GM18517 (cell line): ENCODE measurements at regions not wholly inside any gene's neighbourhood (a gene's known extent, or its start where the extent isn't known, plus 50 kb on each side); places are given as distances from the start of the nearest gene placed in this dataset.
"Not testable (repeated sequence)": the region's sequence is repeated elsewhere in the genome, so short reads cannot be mapped to it uniquely, and the experiment has no call there.

Experiments
- ATAC-seq: cut with Tn5 transposase; IDR thresholded peaks from one replicate; pipeline ENCODE4 v1.9.1; 2021; ENCODE audit warnings: mild to moderate bottlenecking, moderate library complexity; ENCODE audit not compliant: unreplicated experiment

DNA sequence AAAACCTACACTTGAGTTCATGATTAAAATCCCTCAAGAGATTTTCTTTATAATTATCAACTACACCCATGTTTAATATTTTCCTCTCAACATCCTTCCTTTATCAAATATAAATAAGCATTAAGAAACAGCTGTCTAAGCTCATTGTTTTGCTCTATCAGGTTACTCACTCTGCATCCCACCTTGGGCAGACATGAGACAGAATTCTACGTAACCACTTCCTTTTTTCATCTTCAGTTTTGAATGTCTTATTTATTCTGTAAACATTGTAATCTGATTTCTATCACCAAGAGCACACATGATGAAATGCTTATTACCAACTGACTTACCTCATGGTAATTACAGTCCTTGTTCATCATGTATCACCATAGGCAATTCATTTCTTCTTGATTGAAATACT, 1256.6 kb upstream of the ATXN8OS start:
- ATAC-seq = no peak

DNA sequence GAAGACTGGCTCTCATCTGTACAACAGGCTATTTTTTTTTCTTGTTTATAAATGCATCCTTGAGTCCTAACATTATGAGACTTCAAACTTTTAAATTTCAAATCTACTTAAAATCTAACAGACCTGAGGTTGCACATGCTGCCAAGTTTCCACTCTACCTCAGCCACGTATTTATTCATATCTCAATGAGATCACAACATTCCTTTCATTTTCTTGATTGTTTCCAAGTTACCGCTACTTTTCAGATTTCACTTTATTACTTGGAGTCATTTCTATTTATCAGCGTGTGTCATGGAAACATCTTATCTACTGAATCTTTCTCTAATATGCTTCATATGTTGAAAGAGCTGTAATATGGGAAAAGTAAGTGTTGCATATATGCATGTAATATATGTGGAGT, 1257.5 kb upstream of the ATXN8OS start:
- no peak for ATAC-seq

DNA sequence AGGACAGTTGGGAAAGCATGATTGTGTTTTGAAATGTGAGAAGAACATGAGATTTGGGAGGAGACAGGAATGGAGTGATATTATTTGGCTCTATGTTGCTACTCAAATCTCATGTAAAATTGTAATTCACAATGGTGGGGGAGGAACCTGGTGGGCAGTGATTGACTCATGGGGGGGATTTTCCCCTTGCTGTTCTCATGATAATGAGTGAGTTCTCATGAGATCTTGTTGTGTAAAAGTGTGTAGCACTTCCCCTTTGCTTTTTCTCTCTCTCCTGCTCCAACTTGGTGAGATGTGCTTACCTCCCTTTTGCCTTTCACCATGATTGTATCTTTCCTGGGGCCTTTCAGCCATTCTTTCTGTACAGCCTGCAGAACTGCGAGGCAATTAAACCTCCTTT, 1261.0 kb upstream of the ATXN8OS start:
- ATAC-seq = no peak

DNA sequence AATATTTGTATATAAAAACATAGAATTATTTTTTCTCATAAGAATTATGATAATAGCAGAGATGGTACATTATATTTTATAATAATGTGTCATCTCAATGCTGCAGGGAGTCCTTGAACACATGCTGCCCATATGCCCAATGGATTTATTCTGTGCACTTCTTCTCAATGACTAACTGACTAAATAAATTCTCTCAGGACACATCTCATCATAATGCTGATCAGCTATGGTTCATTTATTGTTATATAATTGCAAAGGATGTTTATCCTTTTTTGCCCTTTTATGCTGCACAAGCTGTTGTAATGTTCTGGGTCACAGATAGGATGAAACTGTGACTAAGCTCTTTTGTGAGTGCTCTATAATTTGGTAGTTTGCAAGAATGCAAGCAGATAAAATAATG, 1273.3 kb upstream of the ATXN8OS start:
- no peak for ATAC-seq

DNA sequence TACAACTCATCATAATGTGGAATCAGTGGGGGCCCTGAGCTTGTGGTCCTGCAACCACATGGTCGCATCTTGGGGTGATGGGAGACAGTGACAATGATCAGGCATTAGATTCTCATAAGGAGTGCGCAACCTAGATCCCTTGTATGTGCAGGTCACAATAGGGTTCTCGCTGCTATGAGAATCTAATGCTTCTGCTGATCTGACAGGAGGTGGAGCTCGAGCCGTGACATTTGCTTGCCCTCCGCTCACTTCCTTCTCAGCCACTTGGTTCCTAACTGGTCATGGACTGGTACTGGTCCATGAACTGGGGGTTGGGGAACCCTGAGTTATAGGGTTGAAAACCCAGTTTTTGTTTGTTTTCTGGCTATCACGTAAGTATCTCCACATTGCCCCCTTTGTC, 1290.9 kb upstream of the ATXN8OS start:
- ATAC-seq = no peak

DNA sequence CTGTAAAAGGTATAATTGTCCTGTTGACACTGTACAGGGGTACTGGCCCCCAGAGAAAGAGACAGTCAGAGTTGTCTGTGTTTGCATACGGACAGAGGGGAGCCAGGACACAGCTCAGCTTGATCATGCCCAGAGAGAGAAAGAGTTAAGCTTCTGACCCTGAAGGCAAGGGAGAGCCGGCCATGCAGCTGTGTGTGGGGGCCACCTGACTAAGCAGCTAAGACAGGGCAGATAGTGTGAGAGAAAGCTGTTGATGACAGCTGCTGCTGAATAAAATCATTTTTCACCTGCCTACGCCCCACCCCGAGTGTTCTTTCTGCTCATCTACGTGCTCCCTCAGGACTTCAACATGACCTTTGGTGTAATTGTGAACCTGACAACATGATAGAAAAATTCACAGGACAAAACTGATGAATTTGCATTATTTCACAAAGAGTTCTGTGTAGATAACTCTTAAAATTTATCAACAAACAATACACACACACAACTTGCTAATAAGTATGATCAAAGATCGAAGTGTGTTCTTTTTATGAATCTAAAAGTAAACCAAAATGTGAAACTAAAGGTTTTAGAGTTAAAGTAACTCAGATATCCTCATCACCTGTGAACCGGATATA, 1294.3 kb upstream of the ATXN8OS start:
- no peak for ATAC-seq

DNA sequence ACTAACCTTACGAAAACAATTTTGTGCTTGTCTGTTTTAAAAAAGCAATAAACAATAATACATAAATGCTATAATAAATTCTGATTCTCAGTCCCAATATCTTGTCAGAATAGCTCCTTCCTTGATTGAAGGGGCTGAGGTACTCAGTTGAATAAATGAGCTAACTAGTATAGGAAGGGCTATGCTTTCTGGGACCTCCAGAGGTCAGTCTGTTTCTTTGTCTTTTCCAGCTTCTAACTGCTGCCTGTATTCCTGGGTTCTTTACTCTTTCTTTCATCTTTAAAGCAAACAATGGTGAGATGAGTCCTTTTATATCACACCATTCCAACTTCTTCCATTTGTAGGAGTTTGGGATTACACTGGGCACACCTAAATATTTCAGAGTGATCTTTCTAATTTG, 1297.0 kb upstream of the ATXN8OS start:
- ATAC-seq = no peak

DNA sequence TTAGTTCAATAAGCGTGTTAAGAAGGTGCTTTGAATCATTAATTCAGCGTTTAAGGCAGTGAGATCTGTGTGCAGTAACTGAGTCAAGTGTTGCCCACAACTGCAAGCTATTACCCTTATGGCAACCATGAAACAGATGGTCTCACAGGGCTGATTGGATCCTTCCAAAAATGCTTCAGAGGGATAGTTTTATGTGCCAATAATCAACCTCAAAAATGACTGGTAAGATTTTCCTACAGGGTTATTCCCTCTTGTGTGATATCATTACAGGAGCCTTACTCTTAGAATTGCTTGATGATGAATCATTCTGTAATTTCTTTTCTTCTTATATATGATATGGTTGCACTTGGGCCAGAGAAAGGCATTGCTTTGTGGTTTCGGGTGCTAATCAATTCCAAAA, 1299.2 kb upstream of the ATXN8OS start:
- no peak for ATAC-seq

DNA sequence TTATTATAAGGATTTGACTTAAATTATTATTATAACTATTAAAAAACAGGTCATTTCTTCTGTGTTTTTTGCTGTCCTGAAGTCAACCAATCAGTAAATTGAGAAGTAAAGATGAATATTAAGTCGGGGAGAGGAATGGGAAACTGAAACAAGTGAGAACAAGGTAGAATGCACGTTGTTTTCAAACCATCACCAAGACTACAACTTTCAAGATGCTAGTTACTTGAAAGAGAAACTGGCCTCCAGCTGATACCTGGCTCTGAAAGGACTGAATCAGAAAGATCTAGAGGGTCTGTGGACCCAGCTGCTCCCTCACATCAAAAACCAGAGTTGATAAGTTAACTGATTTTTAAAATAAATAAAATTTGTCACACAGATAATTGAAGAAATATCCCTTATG, 1301.5 kb upstream of the ATXN8OS start:
- ATAC-seq = no peak

DNA sequence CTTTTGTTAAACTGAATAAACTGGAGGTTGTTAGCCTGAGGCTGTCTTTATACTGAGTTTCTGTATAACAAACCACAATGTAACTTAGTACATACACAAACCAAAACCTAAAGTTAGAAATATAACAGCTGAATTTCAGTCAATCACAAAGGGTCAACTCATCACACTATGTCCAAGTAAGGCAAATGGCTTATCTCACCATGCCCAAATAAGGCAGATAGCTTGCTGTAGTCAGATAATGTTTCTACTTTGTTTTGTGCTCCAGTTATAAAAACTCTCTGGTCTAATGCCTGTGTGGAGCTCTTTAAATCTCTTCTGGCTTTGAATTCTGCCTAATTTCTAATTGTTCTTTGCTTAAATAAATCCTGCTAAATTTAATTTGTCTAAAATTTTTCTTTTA, 1323.4 kb upstream of the ATXN8OS start:
- ATAC-seq = no peak

DNA sequence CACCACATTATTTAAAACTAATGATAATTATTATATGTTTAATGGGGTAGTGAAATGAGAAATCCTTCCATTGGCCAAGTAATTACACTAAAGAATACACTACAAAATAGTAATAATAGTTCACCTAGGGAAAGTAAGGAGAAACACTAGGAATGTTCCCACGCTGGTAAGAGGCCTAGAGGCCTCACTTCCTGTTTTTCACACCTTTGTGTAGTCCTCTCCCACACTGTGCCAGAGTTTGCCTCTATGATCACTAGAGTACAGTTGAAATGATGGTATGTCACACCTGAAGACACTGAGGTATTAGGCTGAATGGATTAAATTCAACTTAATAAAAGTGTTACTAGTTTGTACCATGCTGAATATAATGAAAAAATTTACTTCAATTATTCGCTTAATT, 1348.0 kb upstream of the ATXN8OS start:
- no peak for ATAC-seq

DNA sequence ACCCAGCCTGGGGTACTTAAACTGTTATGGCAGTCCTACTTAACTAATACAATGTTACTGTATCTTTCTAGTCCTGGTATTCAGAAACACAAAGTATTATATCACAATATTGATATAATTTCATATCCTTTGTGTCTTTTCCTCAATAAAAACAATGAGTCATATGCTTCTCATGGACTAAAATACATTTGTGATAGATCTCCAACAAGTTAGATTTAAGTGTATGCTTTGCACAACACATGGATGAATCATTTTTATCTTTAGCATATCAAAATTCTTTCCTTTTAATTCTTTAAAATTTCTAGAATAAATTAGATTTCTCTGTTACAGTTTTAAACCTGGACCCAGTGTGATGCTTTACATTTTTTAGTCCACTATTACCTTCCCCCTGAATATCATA, 1357.8 kb upstream of the ATXN8OS start:
- no peak for ATAC-seq

DNA sequence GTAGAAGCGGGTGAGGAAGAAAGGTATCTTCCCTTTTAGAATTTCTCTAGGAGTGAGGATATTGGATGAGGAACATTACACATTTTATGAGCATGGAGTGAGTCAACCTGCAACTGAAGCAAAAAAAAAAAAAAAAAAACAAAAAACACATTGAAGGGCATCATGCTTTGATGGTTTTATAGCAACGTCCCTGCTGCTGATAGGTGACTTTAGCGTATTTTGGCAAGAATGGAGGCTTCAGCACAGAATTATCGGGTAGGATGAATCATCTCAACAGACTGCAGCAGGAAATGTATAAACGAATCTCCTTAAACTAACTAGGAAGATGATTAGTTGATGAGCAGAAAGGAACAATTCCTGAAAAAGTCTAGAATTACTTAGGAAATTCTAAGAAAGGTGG, 1359.6 kb upstream of the ATXN8OS start:
- no peak for ATAC-seq

DNA sequence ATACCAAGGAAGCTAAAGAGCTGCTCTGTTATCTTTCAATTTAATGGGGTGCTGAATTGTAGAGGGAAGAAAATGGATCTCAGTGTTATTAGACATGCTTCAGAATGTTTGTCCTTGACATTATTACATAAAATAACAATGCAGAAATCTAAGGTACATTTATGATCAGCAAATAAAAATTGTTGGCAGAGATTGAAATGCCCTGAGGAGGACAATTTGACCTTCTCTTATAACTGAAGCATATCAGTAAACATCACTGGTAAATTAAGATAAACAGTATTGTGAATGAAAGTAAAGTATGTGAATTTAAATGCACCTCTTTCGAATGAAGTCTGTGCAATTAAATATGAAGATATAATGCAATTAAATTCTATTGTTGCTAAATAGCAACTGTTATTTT, 1362.1 kb upstream of the ATXN8OS start:
- ATAC-seq = no peak

DNA sequence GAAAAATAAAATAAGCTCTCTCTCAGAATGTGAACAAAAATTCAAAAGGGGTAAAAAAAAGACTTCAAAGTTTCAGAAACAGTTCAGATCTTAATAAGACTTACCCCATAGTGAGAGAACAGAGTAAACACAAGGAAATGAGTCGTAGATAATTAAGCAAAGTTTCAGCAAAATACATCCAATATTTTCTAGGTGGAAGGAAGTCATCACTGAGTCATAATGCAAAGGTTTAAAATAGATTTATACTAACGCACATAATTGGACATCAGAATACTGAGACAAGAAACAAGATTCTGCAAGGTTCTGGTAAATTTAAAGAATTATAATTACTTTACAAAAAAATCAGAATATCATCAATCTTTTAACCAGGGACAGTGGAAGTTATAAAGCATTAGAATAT, 1370.7 kb upstream of the ATXN8OS start:
- no peak for ATAC-seq

DNA sequence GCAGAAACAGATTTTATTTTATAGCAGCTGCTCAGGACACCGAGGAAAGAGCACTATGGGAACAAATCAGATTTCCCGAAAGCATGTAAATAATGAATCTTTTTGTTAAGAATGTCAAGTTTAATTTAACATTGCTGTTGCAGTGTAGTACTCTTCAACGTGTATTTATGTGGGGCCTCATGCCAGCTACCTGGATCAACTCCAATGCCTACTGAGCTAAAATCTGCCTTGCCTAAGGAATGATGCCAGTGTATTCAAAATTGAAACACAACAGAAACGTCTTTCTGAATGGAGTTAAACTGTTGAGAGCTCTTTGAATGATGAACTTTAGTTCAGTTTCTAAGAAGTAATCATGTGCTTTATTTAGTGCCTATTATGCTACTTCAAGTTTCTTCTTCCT, 1379.8 kb upstream of the ATXN8OS start:
- ATAC-seq = no peak

DNA sequence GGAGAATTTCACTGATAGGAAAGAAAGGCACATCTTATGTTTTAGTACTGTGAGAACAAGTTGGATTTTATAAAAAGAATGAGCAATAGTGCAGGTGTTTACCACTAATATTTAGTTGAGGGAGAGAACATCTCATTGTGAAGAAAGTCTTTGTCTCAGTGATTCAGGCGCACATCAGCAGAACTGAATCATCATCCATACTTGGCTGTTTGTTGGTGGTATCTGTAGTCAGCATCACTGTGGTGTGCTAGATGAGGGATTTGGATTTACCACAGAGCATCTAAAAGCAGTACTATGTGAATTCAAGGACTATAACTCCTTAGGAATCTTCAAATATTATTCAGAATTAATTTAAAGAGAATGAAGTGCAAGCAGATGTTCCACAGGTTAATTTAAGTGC, 1380.5 kb upstream of the ATXN8OS start:
- no peak for ATAC-seq

DNA sequence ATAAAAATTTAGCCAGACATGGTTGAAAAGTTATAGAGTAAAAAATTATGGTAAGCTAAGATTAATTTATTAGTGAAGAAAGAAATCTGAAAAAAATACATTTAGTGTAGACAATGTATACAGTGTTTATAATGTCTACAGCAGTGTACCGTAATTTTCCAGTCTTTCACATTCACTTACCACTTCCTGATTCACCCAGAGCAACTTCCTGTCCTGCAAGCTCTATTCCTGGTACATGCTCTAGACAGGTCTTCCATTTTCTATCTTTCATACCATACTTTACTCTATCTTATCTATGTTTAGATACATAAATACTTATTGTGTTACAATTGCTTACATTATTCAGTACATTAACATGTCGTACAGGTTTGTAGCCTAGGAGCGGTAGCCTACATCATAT, 1387.8 kb upstream of the ATXN8OS start:
- no peak for ATAC-seq

DNA sequence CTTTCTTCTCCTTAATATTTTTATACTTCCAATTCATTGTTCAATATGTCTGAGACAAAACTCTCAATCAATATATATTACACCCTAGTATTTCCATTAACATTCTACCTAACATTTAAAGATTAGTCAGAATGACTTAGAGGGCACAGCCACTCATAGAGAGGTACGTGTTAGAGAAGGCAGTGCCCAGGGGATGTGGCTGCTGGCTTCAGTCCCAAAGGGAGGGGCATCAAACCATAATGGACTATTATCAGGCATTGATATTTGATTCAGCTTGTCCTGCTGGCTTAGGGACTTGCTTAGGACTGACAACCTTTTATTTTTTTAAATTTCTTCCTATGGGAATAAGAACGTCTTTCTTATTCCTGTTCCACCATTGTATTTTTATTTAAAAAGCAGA, 1392.0 kb upstream of the ATXN8OS start:
- no peak for ATAC-seq

DNA sequence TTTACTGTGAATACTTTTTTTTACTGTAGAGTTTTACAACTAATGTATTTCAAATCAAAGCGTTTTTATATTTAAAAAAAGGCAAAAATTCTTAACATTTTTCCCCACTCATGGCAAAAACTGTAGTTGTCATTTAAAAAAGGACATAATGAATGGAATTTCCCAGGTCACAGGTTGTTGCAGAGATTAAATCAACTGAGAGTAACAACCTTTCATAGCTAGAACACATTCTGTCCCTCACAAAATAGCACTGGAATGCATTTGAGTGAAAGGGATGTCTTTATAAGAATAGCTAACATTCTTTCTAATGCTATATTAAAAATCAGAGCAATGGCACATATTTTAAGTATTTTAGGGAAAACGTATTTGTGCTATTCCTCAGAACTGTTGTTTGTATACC, 1393.3 kb upstream of the ATXN8OS start:
- no peak for ATAC-seq

DNA sequence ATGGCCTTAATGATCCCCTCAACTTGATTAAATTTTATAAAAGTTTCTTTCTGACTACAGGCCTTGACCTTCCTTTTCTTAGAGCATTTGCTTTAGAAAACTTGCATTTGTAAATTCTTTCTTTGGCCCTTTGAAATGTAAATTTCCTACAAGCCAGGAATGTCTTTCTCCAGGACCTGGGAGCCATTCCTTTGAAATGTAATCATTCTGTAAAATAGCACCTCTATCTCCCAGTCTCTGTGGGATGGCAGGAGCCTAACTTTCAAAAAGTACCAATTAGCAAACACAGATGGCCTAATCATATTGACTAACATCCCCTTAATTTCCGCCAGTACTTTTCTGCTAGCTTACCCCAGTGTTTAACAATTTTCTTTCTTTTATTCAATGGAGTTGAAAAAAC, 1394.2 kb upstream of the ATXN8OS start:
- ATAC-seq = no peak

DNA sequence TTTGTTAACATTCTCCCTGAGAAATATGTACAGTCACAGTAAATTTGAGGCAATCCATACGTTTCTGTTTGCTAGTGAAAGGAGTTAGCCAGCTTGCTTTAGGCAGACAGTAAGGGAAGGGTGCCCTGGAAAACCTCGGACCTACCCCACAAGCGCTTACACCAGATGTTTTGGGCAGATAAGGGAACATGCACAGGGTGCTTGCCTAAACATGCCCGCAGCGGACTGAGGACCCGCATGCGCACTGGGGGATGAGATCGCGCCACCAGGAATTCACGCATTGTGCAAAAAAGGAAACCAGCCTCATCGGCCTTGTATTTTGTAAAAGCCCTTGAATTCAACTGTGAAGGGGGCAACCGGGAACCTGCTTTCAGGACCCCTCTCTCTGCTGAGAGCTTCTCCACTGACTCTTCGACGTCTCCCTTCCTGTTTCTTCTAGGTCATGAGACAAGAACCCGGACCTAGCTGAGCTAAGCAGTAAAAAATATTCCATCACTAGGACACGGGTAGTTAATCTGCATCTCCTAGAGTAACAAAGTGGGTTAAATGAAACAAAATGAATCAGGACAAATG, 1399.2 kb upstream of the ATXN8OS start:
- ATAC-seq = no peak

DNA sequence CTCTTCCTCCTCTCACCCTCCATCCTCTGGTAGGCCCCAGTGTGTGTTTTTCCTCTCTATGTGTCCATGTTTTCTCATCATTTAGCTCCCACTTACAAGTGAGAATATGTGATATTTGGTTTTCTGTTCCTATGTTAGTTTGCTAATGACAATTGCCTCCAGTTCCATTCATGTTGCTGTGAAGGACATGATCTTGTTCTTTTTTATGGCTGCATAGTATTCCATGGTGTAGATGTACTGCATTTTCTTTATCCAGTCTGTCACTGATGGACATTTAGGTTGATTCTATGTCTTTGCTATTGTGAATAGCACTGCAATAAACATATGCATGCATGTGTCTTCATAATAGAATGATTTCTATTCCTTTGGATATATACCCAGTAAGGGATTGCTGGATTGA, 1401.6 kb upstream of the ATXN8OS start:
- ATAC-seq = not testable (repeated sequence)
